ENCODE measurements at regions not wholly inside any gene's neighbourhood (a gene's known extent, or its start where the extent isn't known, plus 50 kb on each side); places are given as distances from the start of the nearest gene placed in this dataset.
"Not testable (repeated sequence)": the region's sequence is repeated elsewhere in the genome, so short reads cannot be mapped to it uniquely, and the experiment has no call there.

DNA sequence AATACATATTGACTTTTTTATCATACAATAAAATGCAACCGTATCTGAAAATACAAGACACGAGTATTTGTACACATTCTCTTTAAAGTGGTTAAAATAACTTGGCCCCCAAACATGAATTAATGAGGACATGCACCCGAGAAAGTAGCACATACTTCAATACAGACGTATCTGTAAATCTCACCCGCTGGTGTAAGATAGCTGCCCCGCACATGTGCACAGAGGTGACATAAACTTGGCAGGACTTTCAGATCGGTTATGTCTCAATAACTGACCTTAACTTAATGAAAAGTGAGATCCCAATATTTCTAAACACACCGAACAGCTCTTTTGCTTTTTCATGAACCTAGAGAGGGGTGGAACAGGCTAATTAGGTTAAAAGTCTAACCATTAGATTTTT is 91.5 kb upstream of the RPS6KA2 start:
- DNase-seq: no peak

DNA sequence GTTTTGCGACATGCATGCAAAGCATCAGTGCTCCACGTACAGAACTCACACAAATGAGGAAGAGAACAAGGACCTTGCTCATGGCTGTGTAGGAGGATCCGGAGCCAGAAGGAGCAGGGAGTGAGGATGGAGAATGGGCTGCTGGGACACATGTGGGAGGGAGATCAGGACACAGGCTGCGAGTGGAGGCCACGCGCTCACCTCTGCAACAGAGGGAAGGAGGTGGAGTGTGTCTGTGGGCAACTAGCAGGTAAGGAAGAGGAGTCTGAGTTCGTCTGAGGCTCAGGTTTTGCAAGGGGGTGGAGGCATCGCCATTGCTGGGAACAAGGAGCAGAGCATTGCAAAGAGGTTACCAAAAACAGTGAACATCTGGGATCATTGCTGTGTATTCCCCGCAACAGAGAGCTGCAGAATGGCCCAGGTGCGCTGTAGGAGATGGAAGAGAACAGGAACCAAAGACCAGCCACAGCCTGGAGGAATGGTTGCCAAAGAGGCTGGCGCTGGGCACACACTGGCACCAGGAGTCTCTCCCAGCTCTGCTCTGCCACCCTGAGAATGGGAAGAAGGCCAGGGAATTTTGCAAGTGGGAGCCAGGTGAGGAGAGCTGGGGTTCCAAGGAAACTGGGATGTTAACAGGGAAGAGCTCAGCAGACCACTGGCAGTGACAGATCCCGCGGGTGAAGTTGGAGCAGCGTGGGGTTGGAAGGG is 90.0 kb upstream of the RPS6KA2 start:
- DNase-seq: no peak

DNA sequence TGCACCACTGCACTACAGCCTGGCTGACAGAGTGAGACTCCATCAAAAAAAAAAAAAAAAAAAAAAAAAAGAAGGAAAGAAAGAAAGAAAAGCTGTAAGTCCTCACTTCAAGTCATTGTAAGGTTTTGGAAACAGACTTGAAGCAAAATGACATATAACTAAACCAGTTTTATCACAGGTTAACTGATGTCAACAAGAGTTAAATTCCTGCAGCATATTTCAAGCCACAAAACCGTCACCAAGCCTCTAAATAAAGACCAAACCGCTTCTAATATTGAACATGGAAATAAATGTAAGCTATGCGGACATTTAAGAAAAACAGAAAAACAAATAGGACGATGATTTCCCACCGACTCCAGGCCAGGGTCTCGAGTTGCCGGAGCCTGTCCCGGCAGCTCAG is 88.9 kb upstream of the RPS6KA2 start:
- no peak for DNase-seq

DNA sequence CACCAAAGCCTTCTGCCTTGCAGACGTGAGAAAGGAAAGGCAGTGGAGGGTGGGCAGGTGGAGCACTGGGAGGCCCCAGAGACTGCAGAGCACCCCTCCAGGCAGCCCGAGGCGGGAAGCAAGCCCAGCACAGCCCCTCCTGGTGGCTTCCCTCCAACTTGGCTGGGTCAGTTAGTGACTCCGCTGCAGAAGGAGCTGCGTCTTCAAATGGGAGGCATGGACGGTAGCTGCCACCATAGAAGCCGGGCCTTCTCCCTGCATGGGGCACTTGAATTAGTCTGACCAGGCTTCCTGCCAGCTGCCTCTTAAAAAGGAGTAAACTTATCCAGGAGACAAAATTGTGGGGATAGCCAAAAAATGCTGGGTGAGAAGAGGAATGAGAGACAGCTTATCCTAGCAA is 88.0 kb upstream of the RPS6KA2 start:
- DNase-seq: no peak

DNA sequence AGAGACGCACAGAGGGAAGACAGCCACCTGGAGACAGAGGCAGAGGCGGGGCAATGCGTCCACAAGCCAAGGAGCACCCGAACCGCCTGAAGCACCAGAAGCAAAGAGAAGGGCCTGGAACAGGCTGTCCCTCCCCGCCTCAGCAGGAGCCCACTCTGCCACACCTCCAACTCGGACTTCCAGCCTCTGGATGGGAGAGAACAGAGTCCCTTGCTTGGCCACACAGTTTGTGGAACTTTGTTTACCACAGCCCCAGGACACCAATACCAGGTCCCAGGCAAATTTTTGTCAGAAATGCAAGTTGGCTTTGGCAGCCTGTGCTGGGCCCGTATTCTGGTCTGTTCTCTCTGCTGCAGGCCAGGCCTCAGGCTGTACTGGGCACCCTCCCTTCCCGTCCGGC is 87.5 kb upstream of the RPS6KA2 start:
- DNase-seq: no peak

DNA sequence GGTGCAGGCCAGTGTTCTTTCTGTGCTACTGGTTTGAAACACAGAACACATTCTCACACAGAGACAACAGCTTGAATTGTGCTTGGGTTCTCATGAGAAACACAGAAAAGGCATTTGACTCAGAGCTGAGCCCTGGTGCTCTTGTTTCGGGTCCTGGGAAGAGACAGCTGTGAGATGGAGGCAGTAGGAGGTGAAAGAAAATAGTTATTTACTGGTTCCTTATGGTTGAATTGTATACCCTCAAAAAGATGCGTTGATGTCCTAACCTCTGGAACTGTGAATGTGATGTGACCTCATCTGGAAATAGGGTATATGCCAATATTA is 87.1 kb upstream of the RPS6KA2 start:
- DNase-seq: no peak

DNA sequence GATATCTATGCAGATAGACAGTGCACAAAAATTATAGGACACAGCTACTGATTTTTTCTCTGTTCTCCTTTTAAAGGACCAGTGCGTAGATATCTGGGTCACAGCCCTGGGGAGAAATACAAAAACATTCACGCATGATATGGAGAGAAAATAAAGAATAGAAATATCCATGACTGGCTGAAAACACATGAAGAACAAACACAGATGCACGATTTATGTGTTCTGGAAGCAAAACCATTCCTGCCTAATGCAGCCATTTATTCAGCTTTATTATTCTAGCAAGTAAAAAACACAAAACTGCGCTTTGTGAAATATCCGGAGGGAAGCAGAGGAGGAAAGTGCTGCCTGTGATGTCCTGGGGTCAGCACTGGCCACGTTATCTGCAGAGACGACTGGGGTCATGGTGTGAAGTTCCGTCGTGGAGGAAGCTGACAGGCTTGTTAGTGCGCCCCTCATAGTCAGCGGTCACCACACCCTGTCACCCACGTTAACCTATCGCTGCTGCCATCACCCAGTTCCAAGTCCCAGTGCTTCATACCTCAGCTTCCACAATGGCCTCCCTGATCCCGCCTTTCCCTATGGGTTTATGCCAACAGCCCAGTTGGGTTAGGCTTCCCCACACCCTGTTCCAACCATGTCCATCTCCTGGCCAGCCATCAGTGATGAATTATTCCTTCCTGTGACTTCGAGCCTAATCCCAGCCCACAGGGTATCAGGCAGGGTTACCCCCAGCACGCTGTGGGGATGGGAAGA is 86.6 kb upstream of the RPS6KA2 start:
- DNase-seq: no peak

DNA sequence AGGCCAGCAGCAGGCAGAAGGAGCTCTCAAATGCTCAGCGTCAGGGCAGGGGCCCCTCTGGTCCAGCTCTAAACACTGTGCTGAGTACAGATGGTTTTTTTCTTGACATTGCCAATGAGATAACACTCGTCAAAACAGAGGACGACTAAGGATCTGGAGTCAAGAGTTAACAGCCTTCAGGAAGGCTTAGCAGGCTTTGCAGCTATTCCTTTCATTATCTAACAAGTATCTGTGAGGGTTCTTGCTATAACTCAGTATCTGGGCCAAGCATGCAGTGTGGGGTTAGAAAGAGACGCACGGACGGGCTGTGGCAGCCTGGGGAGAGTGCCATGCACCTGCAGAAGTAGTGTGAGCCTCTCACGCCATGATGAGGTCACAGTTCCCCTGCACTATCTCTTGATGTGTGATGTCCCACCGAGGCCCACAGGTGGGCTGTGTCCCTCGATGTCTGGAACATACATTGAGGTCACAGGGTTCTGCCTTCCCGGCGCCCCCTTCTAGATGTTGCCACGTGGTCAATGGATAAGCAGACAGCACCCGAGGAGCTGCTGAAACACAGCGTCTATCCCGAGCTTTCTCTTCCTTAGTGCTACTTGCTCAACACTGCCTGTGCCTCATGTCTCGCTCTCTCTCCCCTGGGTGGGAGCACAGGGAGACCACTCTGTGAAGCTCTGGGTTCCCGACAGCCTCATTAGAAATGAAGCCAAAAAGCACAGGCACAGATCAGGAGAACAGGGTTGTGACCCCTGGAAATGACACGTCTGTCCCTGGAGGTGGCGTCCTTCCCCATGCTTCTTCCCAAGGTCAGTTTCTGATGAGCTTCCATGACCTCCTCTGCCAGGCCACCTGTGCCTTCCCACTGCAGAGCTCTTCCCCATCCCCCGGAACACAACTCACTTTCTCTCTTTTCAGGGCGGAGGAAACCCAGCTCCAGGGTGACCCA is 85.5 kb upstream of the RPS6KA2 start:
- no peak for DNase-seq

DNA sequence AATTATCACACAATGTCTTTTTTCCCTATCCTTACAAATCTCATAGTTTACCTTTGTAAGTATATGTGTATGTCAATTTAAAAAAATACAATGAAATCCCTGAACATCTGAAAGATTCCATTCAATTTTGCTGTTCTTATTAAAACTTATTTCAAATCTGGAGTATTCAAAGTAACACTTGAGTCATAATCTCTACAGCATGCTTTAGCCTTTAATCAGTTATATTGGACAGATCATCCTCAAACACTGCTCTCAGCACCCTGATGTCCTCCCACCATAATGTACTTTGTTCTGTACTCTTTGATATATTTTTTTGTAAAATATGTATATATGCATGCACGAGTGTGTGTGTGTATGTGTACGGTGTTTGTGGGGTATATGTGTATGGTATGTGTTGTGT is 83.0 kb upstream of the RPS6KA2 start:
- DNase-seq: no peak

DNA sequence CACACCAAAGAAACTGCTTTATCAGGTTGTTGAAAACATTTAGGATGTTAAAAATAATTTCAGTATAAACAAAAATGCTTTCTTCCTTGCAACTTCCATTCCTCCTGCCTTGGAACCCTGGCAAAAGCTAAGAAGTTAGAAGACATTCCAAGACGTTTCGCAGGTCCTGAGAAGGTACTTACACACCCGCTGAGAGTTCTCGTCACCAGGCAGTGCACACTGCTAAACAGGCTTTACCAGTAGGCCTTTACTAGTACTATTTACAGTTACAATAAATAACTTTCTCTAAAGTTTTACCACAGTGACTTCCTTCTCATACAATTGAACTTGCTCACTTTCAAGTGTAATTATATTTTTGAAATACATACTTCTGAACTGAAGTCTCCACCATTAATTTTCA is 81.4 kb upstream of the RPS6KA2 start:
- DNase-seq: no peak

DNA sequence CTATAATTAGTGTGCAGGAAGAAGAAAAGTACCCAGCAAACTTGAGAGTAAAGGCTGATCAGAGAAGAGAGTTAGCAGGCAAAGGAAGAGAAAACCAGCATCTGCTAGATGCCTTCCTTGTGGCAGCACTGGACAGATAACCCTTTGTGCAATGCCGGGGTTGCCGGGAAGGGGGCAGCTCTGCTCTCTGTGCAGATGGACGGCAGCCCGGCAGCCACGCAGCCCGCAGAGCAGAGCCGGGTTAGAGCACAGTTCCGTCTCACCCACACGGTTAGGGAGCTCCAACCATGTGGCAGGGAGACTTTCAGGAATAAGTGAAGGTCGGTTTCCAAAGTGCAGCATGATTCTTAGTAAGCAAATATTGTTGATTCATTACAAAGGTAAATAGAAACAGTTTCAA is 80.0 kb upstream of the RPS6KA2 start:
- DNase-seq: peak; percentile 6

DNA sequence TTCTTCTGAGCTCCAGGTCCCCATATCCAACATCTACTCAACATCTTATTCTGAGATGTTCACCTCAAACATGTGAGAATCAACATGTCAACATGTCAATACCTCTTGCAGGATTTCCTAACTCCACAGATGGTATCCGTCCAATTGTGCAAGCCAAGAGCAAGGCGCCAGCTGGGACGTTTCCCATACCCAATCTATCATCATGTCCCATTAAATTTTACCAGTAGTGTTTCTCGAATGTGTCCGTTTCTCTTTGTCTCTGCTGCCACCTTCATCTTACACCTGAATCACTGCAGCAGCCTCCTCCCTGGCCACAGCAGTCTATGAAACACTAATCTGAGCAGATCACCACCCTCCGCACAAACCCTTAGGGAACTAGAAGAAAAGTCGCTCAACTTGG is 78.0 kb upstream of the RPS6KA2 start:
- DNase-seq: no peak

DNA sequence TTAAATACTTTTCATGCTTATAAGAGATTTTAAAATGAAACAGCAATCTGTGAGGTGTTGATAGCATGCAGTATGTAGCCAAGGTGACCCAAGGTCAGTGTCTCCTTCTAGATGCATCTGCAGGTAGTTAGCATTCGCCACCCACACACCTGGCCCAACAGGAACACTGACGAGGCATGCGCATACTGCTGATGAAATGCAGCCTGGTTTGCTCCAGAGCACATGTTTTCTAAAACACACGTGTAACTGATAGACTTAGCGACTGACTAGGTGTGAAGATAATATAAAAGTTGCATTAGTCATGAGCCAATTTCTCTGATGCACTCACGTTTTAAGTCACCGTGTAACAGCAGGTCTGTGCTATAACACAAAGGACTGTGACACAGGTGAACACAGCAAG is 77.1 kb upstream of the RPS6KA2 start:
- DNase-seq: no peak

DNA sequence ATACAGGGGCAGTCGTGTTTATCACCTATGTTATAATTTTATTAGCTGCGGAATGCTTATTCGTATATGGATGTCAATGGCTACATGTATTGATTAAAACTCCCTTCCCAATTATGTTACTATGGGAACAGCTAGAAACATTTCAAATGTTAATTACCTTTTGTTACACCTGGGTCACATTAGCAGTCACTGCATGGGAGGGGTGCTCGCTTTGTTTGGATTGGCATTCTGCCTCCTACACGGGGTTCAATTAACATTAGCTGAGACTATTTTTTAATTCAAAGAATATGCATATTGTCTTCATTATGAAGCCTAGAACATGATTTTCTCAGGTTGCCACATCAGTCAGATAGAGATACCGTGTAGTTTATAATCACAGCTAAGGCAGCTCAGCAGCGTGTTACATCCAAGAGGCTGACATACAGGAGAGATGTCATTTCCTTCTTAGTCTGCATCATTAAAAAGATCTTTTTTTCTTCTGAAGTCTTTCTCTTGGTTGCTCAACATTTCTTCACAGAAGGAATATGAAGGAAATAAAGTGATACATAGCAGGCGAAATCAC is 76.2 kb upstream of the RPS6KA2 start:
- DNase-seq: peak; percentile 31

DNA sequence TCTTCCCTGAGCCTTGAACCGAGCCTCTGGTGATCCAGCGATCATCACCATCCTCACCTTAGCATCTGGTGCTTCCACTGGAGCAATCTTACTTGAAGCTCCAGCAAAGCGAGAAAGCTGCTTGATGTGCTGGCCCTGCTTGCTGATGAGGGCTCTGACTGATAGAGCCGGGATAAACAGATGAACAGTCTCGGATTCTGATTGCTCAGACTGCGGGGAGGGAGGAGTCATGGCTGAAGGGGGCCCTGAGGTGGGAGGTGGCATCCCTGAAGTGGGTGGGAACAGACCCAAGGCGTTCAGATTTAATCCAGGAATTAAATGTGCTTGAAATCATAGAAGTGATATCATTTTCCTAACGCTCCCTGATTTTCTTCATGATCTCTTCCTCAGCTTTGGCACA is 74.4 kb upstream of the RPS6KA2 start:
- not testable (repeated sequence) for DNase-seq

DNA sequence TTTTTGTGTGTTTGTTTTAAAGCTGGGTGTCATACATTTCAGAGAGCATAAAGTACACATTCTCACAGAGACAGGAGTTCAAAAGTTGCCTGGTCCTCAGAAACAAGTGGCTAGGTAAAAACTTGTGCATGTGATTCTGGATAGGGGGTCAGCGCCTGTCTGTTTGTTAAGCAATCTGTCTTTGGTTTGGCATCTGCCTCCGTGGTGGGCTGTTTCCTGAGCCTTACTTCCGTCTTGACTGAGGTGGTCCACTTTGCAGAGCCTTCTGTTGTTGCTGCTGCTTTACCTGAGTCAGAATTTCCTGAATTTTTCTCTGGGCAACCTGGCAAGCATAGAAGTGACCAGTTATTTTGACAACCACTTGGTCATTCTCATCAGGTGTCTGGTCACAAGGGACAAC is 73.8 kb upstream of the RPS6KA2 start:
- DNase-seq: not testable (repeated sequence)

DNA sequence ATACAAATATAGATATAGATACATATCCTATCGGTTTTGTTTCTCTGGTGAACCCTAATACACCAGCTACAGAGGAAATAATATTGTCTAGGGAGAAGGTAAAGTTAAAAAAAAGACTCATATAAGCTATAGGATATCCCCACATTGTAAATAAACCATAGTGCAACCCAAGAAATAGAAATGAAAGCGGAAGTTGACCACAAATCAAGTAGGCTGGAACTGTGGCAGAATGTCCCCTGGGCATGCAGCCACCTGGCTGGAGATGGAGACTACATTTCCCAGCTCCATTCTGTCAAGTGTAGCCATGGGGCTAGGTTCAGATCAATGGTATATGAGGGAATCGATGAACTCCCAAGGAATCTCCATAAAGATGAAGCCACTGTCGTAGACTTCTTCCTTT is 70.1 kb upstream of the RPS6KA2 start:
- DNase-seq: no peak

DNA sequence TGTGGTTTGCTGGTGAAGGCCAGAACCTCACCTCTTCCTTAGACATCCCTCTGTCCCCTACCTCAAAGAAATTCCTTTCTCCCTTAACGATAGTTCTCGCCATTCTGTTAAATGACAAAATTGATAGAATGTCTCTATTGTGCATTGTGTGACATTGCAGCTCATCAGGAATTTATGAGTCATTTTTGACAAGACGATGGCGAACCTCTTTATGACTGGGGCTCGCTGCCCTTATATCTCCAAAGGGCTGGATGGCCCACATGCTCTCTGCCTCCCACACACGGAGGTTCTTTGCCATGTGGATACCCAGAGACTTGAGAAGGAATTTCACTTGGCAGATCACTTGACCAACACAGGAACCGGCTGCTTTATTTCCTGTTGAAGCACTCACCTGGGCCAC is 66.8 kb upstream of the RPS6KA2 start:
- DNase-seq: no peak

DNA sequence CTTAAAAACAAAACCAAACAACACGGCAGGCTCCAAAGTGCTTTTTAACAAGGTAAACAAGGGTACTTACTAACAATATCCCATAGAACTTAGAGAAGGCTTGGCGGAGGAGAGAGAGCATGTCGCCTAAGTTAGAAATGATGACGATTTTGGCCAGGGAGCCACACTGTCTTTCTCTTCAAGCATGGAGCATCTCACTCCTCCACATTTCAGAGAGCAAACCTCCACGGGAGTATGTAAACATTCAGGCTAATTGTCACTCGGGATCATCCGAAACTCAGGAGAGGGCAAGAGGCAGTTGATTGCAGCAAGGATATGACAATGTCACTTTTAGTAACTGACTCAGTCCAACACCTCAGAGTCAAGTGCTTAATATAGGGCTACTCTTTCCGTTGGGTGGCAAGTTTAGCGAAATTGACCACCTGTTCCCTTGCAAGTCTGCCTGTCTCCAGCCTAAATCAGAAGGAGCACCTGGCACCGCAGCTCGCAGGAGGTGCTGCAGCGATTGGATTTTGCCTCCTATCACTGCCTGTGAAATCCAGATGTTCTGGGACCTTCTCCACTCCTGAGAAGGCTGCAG is 65.8 kb upstream of the RPS6KA2 start:
- no peak for DNase-seq

DNA sequence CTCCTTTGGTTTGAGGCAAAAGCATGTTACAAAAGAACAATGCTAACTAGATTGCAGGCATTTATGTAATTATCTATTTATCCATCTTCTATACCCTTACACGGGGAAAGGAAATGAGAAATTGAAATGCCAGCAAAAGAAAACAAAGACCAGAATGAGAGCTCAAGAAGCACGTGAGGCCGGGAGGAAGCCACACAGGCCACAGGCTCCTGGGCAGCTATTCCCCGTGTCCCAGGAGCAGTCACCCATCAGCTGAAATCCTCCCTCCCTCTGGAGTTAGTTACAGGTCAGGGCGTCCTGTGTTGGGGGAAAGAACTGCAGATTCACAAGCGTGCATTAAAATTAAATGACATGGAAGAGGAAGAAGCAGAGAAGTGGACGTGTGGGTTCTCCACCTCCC is 64.7 kb upstream of the RPS6KA2 start:
- DNase-seq: no peak

DNA sequence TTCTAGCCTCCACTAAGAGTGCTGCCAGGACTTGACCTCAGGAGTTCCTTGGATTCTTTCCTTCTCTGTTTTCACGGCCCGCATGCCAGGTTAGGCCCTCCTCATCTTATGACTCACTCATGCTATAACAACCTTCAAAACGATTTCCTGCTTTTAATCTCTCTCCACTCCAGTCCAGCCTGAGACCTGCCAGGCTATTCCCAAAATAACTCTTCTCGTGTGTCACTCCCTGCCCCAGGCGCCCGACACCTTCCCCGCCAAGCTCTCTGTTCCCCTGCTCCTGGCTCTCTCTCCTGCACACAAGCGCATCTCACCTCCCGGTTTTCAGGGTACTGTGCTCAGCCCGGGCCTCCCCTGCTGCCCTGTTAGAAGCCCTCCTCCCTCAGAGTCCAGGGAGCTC is 64.1 kb upstream of the RPS6KA2 start:
- no peak for DNase-seq

DNA sequence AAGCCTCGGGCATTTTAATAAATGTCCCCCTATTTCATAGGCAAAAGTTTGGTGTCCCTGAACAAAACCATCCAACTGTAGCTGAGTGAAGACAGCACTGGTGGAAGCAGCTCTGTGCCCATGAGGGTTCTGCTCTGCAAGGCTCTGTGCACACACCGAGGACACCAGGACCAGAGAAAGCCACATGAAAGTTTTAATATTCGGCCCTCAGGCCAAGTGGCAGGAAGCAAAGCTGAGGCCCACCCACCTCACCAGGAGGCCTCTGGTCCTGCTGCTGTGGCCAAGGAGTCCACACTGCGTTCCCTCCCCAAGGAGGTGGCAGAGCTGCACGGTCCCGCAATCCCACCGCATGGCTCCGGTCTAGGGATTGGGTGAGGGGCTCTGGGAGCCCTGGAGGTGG is 62.6 kb upstream of the RPS6KA2 start:
- DNase-seq: no peak

DNA sequence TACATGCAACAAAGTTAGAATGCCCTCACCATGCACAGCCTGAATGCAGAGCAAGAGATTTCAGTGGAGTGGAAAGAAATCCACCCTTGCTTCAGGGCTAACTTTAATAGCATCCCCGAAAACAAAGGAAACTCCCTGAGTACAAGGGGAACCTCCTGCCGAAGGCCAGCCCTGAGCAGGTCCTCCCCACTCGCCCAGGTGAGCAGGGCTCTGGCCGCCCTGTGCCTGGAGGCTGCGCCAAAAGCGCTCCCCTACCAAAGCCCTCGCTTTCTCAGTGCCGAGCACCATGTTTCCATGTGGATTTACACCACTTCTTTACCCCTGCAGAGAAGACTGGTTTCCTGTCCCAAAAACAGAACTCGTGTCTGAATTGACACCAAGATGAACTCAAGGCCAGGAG is 61.9 kb upstream of the RPS6KA2 start:
- DNase-seq: no peak
